ENCODE measurements at regions not wholly inside any gene's neighbourhood (a gene's known extent, or its start where the extent isn't known, plus 50 kb on each side); places are given as distances from the start of the nearest gene placed in this dataset.

DNA sequence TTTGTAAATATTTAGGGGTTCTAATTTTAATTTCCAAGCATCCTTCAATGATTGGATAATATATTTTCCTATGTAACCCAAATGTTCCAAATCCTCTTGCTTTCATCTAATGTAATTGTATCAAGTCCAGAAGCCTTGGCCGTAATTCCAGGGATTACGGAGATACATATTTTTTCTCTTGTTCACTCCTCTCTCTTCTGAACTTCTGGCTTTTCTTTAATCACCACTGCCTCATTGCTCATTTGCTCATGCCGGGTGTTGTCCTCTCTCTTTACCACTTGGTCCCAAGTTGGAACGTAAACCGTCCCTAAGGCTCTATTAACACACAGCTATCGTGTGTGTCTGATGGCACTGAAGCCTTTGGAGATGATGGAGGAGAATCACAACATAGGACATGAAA lies 188.7 kb upstream of the COL3A1 start:
- peak overlapping the region; percentile 85 for H3K27ac ChIP-seq (ENCODE audit: insufficient read depth, low read length)
- peak overlapping the region; percentile 41 for H2AFZ ChIP-seq (ENCODE audit: low read length)
- H3K27me3 ChIP-seq (ENCODE audit: control insufficient read depth, insufficient read depth, low read length): no peaks in the 10 kb centered on the region
- H4K20me1 ChIP-seq (ENCODE audit: control insufficient read depth, extremely low read depth, insufficient read depth, low read length): no peaks in the 10 kb centered on the region
- H3K4me1 ChIP-seq (ENCODE audit: control insufficient read depth, extremely low read depth, insufficient read depth, low read length): peaks cover 25% of the 10 kb centered on the region
- H3K4me3 ChIP-seq (replicated peaks in 1 of 4; ENCODE audit: control extremely low read depth in 1 of 4, insufficient read depth in 1 of 4, low read depth in 3 of 4, low read length in 4 of 4): no peak overlapping the region
- no peak overlapping the region for H3K9ac ChIP-seq (ENCODE audit: insufficient read depth, low read length)
- TF ChIP-seq, protein P1, sequence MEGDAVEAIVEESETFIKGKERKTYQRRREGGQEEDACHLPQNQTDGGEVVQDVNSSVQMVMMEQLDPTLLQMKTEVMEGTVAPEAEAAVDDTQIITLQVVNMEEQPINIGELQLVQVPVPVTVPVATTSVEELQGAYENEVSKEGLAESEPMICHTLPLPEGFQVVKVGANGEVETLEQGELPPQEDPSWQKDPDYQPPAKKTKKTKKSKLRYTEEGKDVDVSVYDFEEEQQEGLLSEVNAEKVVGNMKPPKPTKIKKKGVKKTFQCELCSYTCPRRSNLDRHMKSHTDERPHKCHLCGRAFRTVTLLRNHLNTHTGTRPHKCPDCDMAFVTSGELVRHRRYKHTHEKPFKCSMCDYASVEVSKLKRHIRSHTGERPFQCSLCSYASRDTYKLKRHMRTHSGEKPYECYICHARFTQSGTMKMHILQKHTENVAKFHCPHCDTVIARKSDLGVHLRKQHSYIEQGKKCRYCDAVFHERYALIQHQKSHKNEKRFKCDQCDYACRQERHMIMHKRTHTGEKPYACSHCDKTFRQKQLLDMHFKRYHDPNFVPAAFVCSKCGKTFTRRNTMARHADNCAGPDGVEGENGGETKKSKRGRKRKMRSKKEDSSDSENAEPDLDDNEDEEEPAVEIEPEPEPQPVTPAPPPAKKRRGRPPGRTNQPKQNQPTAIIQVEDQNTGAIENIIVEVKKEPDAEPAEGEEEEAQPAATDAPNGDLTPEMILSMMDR (conservative IDR thresholded peaks at IDR 0.05 in 1 of 2, IDR thresholded peaks at IDR 0.05 in 1 of 2; ENCODE audit: low read depth in 1 of 2, low read length in 2 of 2): no peak
- no peak for TF ChIP-seq EZH2 (IDR thresholded peaks at IDR 0.05; ENCODE audit: low read length, missing control alignments)
- no peaks in the 10 kb centered on the region for H3K36me3 ChIP-seq (ENCODE audit: control insufficient read depth, insufficient read depth, low read length)
- peak in 1 of 2 donors; percentile 17 for DNase-seq (ENCODE audit: low read depth in 2 of 2)
- peak overlapping the region; percentile 8 for H3K4me2 ChIP-seq (ENCODE audit: extremely low read depth, insufficient read depth, low read length)
- H3K79me2 ChIP-seq (ENCODE audit: control insufficient read depth, insufficient read depth, low read length): no peaks in the 10 kb centered on the region
- H3K9me3 ChIP-seq (ENCODE audit: control insufficient read depth, insufficient read depth, low read depth, low read length): no peaks in the 10 kb centered on the region

DNA sequence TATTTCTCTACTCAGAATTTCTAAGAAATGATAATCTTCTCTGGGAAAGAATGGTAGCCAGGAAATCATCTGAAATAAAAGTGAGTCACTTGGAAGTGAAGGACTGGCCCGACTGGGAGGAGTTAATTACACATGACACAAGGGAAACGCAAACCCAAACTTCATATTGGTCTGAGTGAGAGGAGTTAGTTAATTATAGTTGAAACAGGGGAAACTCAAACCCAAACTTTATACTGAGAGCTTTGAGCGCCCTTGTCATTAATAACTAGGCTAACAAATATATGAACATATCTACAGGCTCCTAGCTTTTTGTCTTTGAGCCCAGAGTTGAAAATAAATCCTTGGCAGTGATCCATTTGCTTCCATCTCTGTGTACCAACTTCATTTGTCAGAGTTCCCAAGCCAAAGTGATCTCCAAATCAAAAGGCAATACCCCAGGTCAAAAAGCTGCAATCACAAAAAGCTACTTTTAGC lies 187.8 kb upstream of the COL3A1 start:
- peak; percentile 82 to 90 for DNase-seq (ENCODE audit: low read depth in 2 of 2)
- Histone ChIP-seq H3K27ac (ENCODE audit: insufficient read depth, low read length) (peak overlapping the region; percentile 85), H3K36me3 (ENCODE audit: control insufficient read depth, insufficient read depth, low read length) (no peaks in the 10 kb centered on the region), H3K9me3 (ENCODE audit: control insufficient read depth, insufficient read depth, low read depth, low read length) (no peaks in the 10 kb centered on the region), H3K4me2 (ENCODE audit: extremely low read depth, insufficient read depth, low read length) (peak overlapping the region; percentile 62), H2AFZ (ENCODE audit: low read length) (no peak overlapping the region), H3K27me3 (ENCODE audit: control insufficient read depth, insufficient read depth, low read length) (no peaks in the 10 kb centered on the region), H3K4me3 (replicated peaks in 1 of 4; ENCODE audit: control extremely low read depth in 1 of 4, insufficient read depth in 1 of 4, low read depth in 3 of 4, low read length in 4 of 4) (peak overlapping the region in 1 of 4 experiments; percentile 7), H3K79me2 (ENCODE audit: control insufficient read depth, insufficient read depth, low read length) (no peaks in the 10 kb centered on the region), H3K9ac (ENCODE audit: insufficient read depth, low read length) (no peak overlapping the region), H3K4me1 (ENCODE audit: control insufficient read depth, extremely low read depth, insufficient read depth, low read length) (peaks cover 25% of the 10 kb centered on the region), H4K20me1 (ENCODE audit: control insufficient read depth, extremely low read depth, insufficient read depth, low read length) (no peaks in the 10 kb centered on the region)
- TF ChIP-seq EZH2 (IDR thresholded peaks at IDR 0.05; ENCODE audit: low read length, missing control alignments): no peak
- TF ChIP-seq, protein P1 (conservative IDR thresholded peaks at IDR 0.05 in 1 of 2, IDR thresholded peaks at IDR 0.05 in 1 of 2; ENCODE audit: low read depth in 1 of 2, low read length in 2 of 2): no peak

DNA sequence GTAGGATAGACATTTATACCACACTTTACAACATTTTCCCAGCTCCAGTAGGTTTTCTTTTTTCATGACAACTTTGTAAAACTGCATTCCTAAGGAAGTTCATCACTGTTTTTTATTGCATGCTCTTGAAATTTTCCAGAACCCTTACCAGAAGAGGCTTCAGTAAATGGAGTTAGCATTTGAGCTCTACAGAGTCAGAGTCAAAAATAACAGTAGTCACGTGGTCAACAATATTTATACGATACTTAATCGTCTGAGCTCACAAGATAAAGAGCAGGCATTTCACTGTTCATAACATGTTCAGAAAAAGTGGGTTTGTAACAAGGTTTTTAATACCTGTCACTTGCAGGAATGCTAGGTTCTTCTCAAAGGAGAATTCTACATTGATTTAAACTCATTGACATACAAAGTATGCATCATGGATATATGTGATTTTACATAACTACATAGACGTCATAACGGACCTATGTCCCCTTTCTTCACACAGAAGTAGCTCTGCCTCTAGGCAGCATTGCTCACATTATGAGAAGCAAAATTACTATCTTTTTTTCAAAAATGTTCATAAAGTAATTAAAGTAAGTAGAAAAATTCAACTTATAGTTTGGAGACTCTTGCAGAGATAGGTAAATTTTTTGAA lies 187.0 kb upstream of the COL3A1 start:
- no peaks in the 10 kb centered on the region for H4K20me1 ChIP-seq (ENCODE audit: control insufficient read depth, extremely low read depth, insufficient read depth, low read length)
- H3K79me2 ChIP-seq (ENCODE audit: control insufficient read depth, insufficient read depth, low read length): no peaks in the 10 kb centered on the region
- no peak overlapping the region for H2AFZ ChIP-seq (ENCODE audit: low read length)
- H3K4me3 ChIP-seq (replicated peaks in 1 of 4; ENCODE audit: control extremely low read depth in 1 of 4, insufficient read depth in 1 of 4, low read depth in 3 of 4, low read length in 4 of 4): peak overlapping the region in 3 of 4 experiments; percentile 7 to 19 (median 12)
- no peaks in the 10 kb centered on the region for H3K9me3 ChIP-seq (ENCODE audit: control insufficient read depth, insufficient read depth, low read depth, low read length)
- TF ChIP-seq, protein P1 (conservative IDR thresholded peaks at IDR 0.05 in 1 of 2, IDR thresholded peaks at IDR 0.05 in 1 of 2; ENCODE audit: low read depth in 1 of 2, low read length in 2 of 2): no peak
- TF ChIP-seq EZH2 (IDR thresholded peaks at IDR 0.05; ENCODE audit: low read length, missing control alignments): no peak
- H3K36me3 ChIP-seq (ENCODE audit: control insufficient read depth, insufficient read depth, low read length): no peaks in the 10 kb centered on the region
- peak overlapping the region; percentile 62 for H3K4me2 ChIP-seq (ENCODE audit: extremely low read depth, insufficient read depth, low read length)
- H3K27ac ChIP-seq (ENCODE audit: insufficient read depth, low read length): peak overlapping the region; percentile 85
- no peaks in the 10 kb centered on the region for H3K27me3 ChIP-seq (ENCODE audit: control insufficient read depth, insufficient read depth, low read length)
- H3K4me1 ChIP-seq (ENCODE audit: control insufficient read depth, extremely low read depth, insufficient read depth, low read length): peaks cover 25% of the 10 kb centered on the region
- H3K9ac ChIP-seq (ENCODE audit: insufficient read depth, low read length): no peak overlapping the region
- peak; percentile 74 to 93 for DNase-seq (ENCODE audit: low read depth in 2 of 2)
